ENCODE measurements at regions not wholly inside any gene's neighbourhood (a gene's known extent, or its start where the extent isn't known, plus 50 kb on each side); places are given as distances from the start of the nearest gene placed in this dataset.

- H3K4me1 ChIP-seq (ENCODE audit: control insufficient read depth in 1 of 2, insufficient read depth in 2 of 2, low read length in 2 of 2) = no peaks in the 10 kb centered on the region
- no peaks in the 10 kb centered on the region for H3K79me2 ChIP-seq (ENCODE audit: insufficient read depth, low read length)
- no peak overlapping the region for H2AFZ ChIP-seq (ENCODE audit: insufficient read depth, low read depth, low read length, poor library complexity, severe bottlenecking)
- H3K9me3 Mint-ChIP-seq = peaks cover 0 to 6% (median 5%) of the 10 kb centered on the region in 7 donors
- H3K36me3 Mint-ChIP-seq = no peaks in the 10 kb centered on the region
- no peaks in the 10 kb centered on the region for H3K27me3 ChIP-seq (ENCODE audit: control insufficient read depth in 2 of 2, insufficient read depth in 2 of 2, low read length in 2 of 2)
- H3K4me3 ChIP-seq (replicated peaks in 1 of 3; ENCODE audit: low read depth in 2 of 3, low read length in 3 of 3) = no peak overlapping the region
- H3K27me3 Mint-ChIP-seq (ENCODE audit: low read depth in 3 of 3) = peaks cover 0 to 1% (median 0%) of the 10 kb centered on the region in 3 donors
- H3K27ac ChIP-seq (ENCODE audit: low read depth in 1 of 2, low read length in 2 of 2) = no peak overlapping the region
- H3K9me3 ChIP-seq (replicated peaks in 1 of 2; ENCODE audit: control insufficient read depth in 1 of 2, insufficient read depth in 1 of 2, low read length in 2 of 2) = peaks cover 4 to 7% of the 10 kb centered on the region in 2 donors
- H4K20me1 ChIP-seq (ENCODE audit: insufficient read depth, low read length) = no peaks in the 10 kb centered on the region
- H3K4me2 ChIP-seq (replicated peaks; ENCODE audit: extremely low read depth, low read length, poor library complexity, severe bottlenecking) = no peak overlapping the region
- H3K36me3 ChIP-seq (replicated peaks in 1 of 2; ENCODE audit: control insufficient read depth in 1 of 2, insufficient read depth in 2 of 2, low read length in 2 of 2) = no peaks in the 10 kb centered on the region
- no peak overlapping the region for H3K9ac ChIP-seq (ENCODE audit: insufficient read depth, low read length, poor library complexity, severe bottlenecking)
- no peak overlapping the region for H3K27ac Mint-ChIP-seq
- TF ChIP-seq CTCF (IDR thresholded peaks at IDR 0.05) = no peak
- WGBS (ENCODE audit: insufficient coverage) = no CpG with 5 or more reads among the region's 2 CpGs
- no peaks in the 10 kb centered on the region for H3K4me1 Mint-ChIP-seq
- no peak overlapping the region for H3K4me3 Mint-ChIP-seq
- no peak for DNase-seq
- intact Hi-C loops (cut with micrococcal nuclease) = no loop called here
Measured at GRCh38 chr7:41167836-41168235, 535.1 kb downstream of the INHBA start.

GRCh38 chr7:41164440-41164839 is 538.5 kb downstream of the INHBA start:
- Mint-ChIP-seq H3K9me3 (peaks cover 0 to 4% (median 1%) of the 10 kb centered on the region in 7 donors), H3K4me3 (no peak overlapping the region), H3K27me3 (ENCODE audit: low read depth in 3 of 3) (peaks cover 0 to 1% (median 0%) of the 10 kb centered on the region in 3 donors), H3K27ac (no peak overlapping the region), H3K4me1 (no peaks in the 10 kb centered on the region), H3K36me3 (no peaks in the 10 kb centered on the region)
- no peaks in the 10 kb centered on the region for H4K20me1 ChIP-seq (ENCODE audit: insufficient read depth, low read length)
- H3K27me3 ChIP-seq (ENCODE audit: control insufficient read depth in 2 of 2, insufficient read depth in 2 of 2, low read length in 2 of 2) = no peaks in the 10 kb centered on the region
- H3K27ac ChIP-seq (ENCODE audit: low read depth in 1 of 2, low read length in 2 of 2) = no peak overlapping the region
- H3K79me2 ChIP-seq (ENCODE audit: insufficient read depth, low read length) = no peaks in the 10 kb centered on the region
- WGBS (ENCODE audit: insufficient coverage) = 40% methylated on average over 1 of the region's 2 CpGs
- no peak overlapping the region for H2AFZ ChIP-seq (ENCODE audit: insufficient read depth, low read depth, low read length, poor library complexity, severe bottlenecking)
- no peak overlapping the region for H3K4me3 ChIP-seq (replicated peaks in 1 of 3; ENCODE audit: low read depth in 2 of 3, low read length in 3 of 3)
- no peak overlapping the region for H3K9ac ChIP-seq (ENCODE audit: insufficient read depth, low read length, poor library complexity, severe bottlenecking)
- no peaks in the 10 kb centered on the region for H3K4me1 ChIP-seq (ENCODE audit: control insufficient read depth in 1 of 2, insufficient read depth in 2 of 2, low read length in 2 of 2)
- H3K9me3 ChIP-seq (replicated peaks in 1 of 2; ENCODE audit: control insufficient read depth in 1 of 2, insufficient read depth in 1 of 2, low read length in 2 of 2) = peaks cover 0 to 2% of the 10 kb centered on the region in 2 donors
- intact Hi-C loops (cut with micrococcal nuclease) = no loop called here
- no peak for DNase-seq
- no peaks in the 10 kb centered on the region for H3K36me3 ChIP-seq (replicated peaks in 1 of 2; ENCODE audit: control insufficient read depth in 1 of 2, insufficient read depth in 2 of 2, low read length in 2 of 2)
- TF ChIP-seq CTCF (IDR thresholded peaks at IDR 0.05) = no peak
- H3K4me2 ChIP-seq (replicated peaks; ENCODE audit: extremely low read depth, low read length, poor library complexity, severe bottlenecking) = no peak overlapping the region

All from CD14-positive monocyte (primary cell).